ENCODE measurements at regions not wholly inside any gene's neighbourhood (a gene's known extent, or its start where the extent isn't known, plus 50 kb on each side); places are given as distances from the start of the nearest gene placed in this dataset.
"Not testable (repeated sequence)": the region's sequence is repeated elsewhere in the genome, so short reads cannot be mapped to it uniquely, and the experiment has no call there.

DNA sequence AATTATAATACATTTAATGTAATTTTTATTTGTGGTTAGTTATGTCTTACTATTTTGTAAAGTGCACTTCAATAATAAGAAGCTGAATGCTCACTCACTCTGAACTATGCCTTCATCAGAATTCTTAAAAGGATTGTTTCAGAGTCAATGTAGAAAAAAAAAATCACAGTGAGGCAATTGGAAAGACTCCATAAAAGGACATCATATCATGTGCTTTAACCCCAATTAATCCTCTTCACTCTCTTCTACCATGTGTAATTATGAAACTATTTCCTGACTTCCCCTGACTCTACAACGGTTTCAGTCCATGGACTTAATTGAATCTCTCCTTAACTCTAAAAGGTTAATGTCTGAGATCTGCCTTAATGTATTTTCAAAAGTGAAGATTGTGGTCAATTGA is 250.4 kb upstream of the ALG10 start:
- WGBS = 57% methylated on average over 1 of the region's 1 CpG
- intact Hi-C loops (cut with DNase I) = no loop called here

DNA sequence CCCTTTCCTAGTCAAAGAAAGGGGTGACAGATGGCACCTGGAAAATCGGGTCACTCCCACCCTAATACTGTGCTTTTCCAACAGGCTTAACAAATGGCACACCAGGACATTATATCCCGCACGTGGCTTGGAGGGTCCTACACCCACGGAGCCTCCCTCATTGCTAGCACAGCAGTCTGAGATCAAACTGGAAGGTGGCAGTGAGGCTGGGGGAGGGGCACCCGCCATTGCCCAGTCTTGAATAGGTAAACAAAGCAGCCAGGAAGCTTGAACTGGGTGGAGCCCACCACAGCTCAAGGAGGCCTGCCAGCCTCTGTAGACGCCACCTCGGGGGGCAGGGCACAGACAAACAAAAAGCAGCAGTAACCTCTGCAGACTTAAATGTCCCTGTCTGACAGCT is 249.2 kb upstream of the ALG10 start:
- H3K9me3 ChIP-seq; H3K4me3 ChIP-seq; H3K27me3 ChIP-seq; H3K36me3 ChIP-seq; H3K27ac ChIP-seq (replicated peaks in 1 of 4); intact Hi-C loops (cut with DNase I); DNase-seq (ENCODE audit: extremely low spot score); H3K4me1 ChIP-seq: not testable (repeated sequence)
- 85% methylated on average over 4 of the region's 7 CpGs for WGBS

More for the DNA sequence above, 250.4 kb upstream of the ALG10 start:
- Histone ChIP-seq H3K4me3 (no peak overlapping the region), H3K27me3 (no peaks in the 10 kb centered on the region), H3K9me3 (no peaks in the 10 kb centered on the region), H3K36me3 (no peaks in the 10 kb centered on the region), H3K4me1 (no peaks in the 10 kb centered on the region), H3K27ac (replicated peaks in 1 of 4) (no peak overlapping the region)
- TF ChIP-seq EP300 (IDR thresholded peaks at IDR 0.05) (no peak), POLR2AphosphoS5 (IDR thresholded peaks at IDR 0.05) (no peak), POLR2A (IDR thresholded peaks at IDR 0.05; ENCODE audit: low read depth) (no peak)
- TF ChIP-seq, protein P1, sequence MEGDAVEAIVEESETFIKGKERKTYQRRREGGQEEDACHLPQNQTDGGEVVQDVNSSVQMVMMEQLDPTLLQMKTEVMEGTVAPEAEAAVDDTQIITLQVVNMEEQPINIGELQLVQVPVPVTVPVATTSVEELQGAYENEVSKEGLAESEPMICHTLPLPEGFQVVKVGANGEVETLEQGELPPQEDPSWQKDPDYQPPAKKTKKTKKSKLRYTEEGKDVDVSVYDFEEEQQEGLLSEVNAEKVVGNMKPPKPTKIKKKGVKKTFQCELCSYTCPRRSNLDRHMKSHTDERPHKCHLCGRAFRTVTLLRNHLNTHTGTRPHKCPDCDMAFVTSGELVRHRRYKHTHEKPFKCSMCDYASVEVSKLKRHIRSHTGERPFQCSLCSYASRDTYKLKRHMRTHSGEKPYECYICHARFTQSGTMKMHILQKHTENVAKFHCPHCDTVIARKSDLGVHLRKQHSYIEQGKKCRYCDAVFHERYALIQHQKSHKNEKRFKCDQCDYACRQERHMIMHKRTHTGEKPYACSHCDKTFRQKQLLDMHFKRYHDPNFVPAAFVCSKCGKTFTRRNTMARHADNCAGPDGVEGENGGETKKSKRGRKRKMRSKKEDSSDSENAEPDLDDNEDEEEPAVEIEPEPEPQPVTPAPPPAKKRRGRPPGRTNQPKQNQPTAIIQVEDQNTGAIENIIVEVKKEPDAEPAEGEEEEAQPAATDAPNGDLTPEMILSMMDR (IDR thresholded peaks at IDR 0.05) = no peak
- DNase-seq (ENCODE audit: extremely low spot score) = no peak

DNA sequence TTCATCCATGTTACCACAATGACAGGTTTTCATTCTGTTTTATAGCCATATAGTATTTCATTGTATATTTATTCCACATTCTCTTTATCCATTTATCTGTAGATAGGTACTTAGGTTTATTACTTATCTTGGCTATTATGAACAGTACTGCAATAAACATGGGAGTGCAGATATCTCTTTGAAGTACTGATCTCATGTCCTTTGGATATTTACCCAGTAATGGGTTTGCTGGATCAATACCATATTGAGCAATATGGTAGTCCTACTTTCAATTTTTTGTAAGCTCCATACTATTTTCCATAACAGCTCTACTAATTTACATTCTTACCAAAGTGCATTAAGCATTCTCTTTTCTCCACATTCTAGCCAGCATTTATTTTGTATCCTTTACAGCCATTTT is 235.8 kb upstream of the ALG10 start:
- Histone ChIP-seq H3K27ac (replicated peaks in 1 of 4) (no peak overlapping the region), H3K27me3 (no peaks in the 10 kb centered on the region), H3K4me3 (no peak overlapping the region), H3K4me1 (no peaks in the 10 kb centered on the region), H3K36me3 (no peaks in the 10 kb centered on the region), H3K9me3 (no peaks in the 10 kb centered on the region)
- intact Hi-C loops (cut with DNase I) = no loop called here
- DNase-seq (ENCODE audit: extremely low spot score) = no peak
- TF ChIP-seq EP300 (IDR thresholded peaks at IDR 0.05) (no peak), POLR2A (IDR thresholded peaks at IDR 0.05; ENCODE audit: low read depth) (no peak), POLR2AphosphoS5 (IDR thresholded peaks at IDR 0.05) (no peak)
- TF ChIP-seq, protein P1 (IDR thresholded peaks at IDR 0.05) = no peak

DNA sequence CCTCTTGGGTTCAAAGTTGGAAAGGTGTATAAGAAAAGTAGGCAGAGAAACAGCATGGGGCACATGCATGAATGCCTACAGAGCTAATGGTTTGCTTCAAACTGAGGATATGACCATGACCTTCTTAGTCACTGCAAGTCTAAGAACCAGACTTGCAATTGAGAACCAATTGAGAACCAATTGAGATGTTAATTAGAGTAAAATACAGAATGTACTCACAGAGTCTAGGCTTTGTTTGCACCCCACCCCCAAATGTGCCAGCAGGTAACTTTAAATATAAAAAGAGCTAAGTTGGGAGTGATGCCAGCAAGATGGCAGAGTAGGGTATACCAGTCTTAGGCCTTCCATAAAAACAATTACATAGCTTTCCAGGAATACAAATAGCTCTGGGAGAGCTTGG is 227.3 kb upstream of the ALG10 start:
- no peaks in the 10 kb centered on the region for H3K4me1 ChIP-seq
- intact Hi-C loops (cut with DNase I) = no loop called here
- DNase-seq (ENCODE audit: extremely low spot score) = no peak
- no peak overlapping the region for H3K27ac ChIP-seq (replicated peaks in 1 of 4)
- H3K4me3 ChIP-seq = no peak overlapping the region
- no peaks in the 10 kb centered on the region for H3K36me3 ChIP-seq
- TF ChIP-seq, protein P1 (IDR thresholded peaks at IDR 0.05) = no peak
- TF ChIP-seq POLR2A (IDR thresholded peaks at IDR 0.05; ENCODE audit: low read depth) (no peak), POLR2AphosphoS5 (IDR thresholded peaks at IDR 0.05) (no peak), EP300 (IDR thresholded peaks at IDR 0.05) (no peak)
- no peaks in the 10 kb centered on the region for H3K9me3 ChIP-seq
- H3K27me3 ChIP-seq = no peaks in the 10 kb centered on the region

DNA sequence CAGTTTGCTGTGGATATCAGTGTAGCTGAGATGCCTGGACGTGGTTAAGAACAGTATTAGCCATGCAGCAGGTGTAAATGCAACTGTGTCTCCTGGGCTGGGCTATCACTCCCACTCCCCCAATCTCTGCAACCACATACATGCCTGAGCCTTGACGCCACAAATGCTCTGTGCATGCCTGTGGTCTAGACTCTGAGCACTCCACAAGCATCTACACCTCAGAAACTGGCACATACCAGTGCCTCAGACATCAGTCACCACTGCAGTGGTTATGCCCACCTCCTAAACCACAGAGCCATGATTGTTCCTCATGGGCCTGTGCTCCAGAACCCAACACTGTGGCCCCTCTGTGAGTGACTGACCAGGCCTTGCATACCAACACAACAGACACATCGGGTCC is 226.8 kb upstream of the ALG10 start:
- H3K27ac ChIP-seq (replicated peaks in 1 of 4) = no peak overlapping the region
- no peaks in the 10 kb centered on the region for H3K9me3 ChIP-seq
- H3K4me1 ChIP-seq = no peaks in the 10 kb centered on the region
- TF ChIP-seq EP300 (IDR thresholded peaks at IDR 0.05) (no peak), POLR2A (IDR thresholded peaks at IDR 0.05; ENCODE audit: low read depth) (no peak), POLR2AphosphoS5 (IDR thresholded peaks at IDR 0.05) (no peak)
- TF ChIP-seq, protein P1 (IDR thresholded peaks at IDR 0.05) = no peak
- H3K36me3 ChIP-seq = no peaks in the 10 kb centered on the region
- no peaks in the 10 kb centered on the region for H3K27me3 ChIP-seq
- 52% methylated on average over 2 of the region's 3 CpGs for WGBS
- intact Hi-C loops (cut with DNase I) = no loop called here
- DNase-seq (ENCODE audit: extremely low spot score) = no peak
- no peak overlapping the region for H3K4me3 ChIP-seq

Measured in esophagus muscularis mucosa (tissue), 4 donors.